ENCODE measurements at regions not wholly inside any gene's neighbourhood (a gene's known extent, or its start where the extent isn't known, plus 50 kb on each side); places are given as distances from the start of the nearest gene placed in this dataset.

DNA sequence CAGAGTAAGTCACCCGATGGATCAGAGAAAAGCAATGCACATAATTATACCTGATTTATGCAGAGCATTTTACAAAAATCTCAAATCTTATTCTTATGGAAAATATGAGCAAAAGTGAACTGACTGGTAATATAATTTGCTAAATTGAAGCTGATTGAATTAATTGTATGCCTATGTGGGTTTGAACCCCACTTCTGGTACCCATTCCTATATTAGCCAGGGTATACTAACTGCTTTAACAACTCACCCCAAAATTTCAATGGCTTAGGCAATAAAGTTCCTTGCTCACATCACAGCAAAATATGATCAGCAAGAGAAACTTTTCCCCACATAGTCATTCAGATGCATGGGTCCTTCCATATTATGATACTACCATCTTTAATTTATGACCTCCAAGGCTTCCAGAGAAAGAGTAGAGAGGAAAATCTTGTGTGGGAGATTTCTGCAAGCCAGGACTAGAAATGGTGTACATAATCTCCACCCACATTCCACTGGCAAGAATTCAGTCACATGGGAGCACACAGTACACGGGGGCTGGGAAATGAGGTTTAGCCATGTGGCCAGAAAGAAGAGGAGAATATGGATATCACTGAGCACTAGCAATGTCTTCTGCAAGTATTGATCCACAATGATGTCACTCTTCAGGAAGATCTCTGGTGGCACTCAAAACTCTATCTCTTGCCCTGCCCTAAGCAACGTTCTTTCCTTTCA lies 640.7 kb downstream of the BCOR start:
- in situ Hi-C loops (cut with MboI; ENCODE audit: low sequenced_read_pairs): no loop called here

DNA sequence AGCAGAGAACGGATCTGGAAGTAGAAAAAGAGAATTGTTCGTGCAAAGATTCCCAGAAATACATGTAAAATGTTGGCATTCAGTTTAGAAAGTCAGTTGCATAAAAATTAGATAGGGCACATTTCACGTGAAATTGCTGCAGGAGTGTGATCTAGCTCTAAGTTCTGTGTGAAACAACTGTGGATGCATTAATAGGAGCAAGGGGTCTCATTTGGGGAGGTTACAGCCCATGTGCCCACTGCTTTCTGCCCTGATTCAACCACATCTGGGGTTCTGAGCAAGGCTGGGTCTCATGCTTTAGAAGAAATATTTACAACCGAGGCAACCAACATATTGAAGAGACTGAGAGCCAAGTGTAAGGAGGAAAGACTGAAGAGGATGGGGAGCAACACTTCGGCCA lies 639.0 kb downstream of the BCOR start:
- in situ Hi-C loops (cut with MboI; ENCODE audit: low sequenced_read_pairs): no loop called here

DNA sequence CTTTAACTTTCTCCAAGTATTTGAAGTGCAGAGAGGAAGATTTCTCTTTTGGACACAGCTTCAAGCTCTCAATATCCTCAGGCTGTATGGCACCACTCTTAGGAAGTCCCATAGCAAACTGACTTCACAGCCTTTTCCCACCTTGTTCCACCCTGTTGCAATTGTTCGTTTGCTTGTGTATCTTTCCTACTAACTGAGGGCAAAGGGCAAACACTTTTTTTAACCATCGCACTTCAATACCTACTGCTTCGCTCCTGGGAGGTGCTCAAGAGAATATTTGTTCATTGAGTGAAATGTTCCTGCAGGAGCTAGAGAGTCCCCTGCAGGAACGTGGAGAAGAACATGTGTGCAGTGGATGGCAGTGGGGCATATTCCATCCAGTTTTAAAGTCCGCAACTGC lies 638.6 kb downstream of the BCOR start:
- in situ Hi-C loops (cut with MboI; ENCODE audit: low sequenced_read_pairs): no loop called here

DNA sequence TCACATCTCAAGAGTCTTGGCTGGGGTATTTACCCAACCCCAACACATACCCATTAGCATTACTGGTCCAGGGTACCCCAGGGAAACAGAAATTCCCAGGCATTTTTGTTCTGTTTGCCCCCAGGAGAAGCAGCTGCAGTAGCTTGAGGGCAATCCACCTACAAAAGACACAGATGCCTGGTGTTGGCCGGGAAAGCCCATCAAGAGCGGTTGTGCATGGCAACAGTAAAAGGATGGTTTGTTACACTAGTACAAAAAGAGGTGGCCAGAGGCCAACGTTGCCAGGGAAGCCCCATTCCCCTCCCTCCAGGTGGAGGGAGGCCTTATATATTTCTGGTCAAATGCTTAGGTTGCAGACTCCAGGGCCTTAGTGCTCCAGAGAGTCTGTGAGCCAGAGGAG lies 637.8 kb downstream of the BCOR start:
- in situ Hi-C loops (cut with MboI; ENCODE audit: low sequenced_read_pairs): no loop called here

DNA sequence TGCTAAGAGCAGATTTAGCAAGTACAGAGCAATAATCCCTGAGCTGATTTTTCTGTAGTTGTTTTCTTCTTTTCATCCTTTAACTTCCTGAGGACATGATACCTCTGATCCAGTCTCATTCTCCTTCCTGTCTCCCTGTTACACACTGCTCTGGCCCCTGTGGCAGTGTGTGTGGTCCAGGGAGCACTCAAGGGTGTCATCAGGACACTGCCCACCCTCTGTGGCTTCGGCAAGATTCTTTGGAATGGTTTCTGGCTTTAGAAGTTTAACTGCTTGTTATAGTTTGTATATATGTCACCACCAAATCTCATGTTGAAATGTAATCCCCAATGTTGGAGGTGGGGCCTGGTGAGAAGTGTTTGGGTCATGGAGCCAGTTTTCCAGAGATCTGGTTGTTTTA lies 637.3 kb downstream of the BCOR start:
- in situ Hi-C loops (cut with MboI; ENCODE audit: low sequenced_read_pairs): no loop called here

DNA sequence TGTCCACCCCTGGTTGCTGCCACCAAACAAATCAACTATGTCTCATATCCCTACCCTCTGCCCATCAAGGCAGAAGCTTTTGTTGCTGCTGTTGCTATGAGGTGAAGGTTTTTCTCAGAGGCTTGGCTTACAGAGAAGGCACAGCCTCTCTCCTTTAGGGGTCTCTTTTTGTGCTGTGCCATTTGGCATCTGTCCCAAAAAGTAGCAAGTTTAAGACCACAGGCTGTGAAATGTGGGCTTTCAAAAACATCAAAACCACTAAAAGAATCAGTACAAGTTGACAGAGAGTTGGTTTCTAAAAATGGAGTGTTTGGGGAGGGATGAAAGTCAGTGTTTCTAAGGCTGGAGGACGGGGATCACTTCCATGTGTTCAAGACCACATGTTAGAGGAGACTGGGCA lies 634.9 kb downstream of the BCOR start:
- in situ Hi-C loops (cut with MboI; ENCODE audit: low sequenced_read_pairs): no loop called here

DNA sequence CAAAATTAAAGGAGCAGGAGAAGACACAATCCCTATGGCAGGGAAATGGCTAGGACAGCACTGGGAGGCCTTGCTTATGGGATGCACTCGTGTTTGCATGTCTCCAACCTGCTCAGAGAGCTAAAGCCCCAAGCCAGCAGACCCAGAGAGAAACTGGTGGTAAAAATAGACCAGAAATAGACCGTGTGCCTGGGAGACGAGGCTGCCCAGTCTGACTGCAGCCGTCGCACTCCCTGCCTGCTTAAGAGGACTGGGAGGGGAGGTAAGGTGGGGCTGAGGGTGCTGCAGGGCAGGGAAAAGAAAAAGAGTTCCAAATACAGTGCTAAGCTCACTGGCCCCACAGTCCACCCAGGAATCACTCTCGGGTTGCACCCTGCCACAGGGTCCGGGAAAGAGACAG lies 633.5 kb downstream of the BCOR start:
- in situ Hi-C loops (cut with MboI; ENCODE audit: low sequenced_read_pairs): no loop called here

DNA sequence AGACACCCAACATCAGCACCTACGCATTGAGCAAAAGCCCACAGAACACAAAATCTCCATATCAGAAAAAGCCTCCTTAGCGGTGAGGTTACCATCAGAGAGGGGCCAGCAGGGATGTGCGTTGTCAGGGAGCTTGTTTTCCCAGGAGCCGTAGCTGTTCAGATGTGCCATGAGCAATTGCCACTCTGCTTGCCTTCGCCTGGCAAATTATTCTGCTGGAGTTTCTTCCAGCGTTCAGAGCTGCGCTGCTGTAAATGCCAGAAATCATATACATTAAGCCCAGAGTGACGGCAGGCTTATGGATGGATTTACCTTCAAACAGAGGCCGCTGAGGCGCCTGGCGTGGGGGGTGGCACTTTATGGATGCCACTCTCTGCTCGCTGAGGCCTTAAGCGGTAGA lies 632.3 kb downstream of the BCOR start:
- in situ Hi-C loops (cut with MboI; ENCODE audit: low sequenced_read_pairs): no loop called here

DNA sequence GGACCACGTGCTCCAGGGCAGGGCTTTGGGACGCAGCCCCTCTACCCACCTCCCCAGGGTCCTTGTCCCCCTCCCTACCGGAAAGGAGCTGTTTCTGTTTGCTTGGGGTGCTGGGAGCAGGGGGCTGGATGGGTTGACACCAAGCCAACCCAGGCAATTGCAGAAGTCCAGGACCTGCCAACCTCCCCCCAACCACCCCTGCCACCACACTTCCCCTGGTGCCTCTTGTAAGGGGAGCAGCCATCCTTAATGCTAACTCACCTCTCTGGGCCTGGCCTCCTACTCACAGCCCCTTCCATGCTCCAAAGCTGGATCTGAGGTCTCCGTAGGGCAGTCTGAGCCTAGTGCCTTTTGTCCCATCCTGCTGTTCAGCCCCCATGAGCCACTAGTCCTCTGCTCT lies 631.9 kb downstream of the BCOR start:
- in situ Hi-C loops (cut with MboI; ENCODE audit: low sequenced_read_pairs): no loop called here

DNA sequence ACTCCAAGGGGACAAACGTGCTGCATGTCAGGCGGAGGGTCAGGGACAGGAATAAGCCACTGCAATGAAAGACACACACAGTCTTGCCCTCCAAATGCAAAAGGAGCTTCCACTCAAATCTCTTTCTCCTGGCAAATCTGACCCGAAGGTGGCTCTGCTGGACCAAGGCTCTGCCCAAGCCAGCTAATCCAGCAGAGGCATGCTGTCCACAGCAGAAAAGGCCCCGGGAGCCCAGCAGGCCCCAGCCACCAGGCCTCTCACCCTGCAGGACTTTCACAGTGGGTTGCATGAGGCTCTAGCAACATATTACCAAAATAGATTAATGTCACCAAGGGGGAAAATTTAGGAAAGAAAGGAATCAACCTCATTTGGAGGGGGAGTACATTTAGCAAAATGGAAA lies 628.6 kb downstream of the BCOR start:
- in situ Hi-C loops (cut with MboI; ENCODE audit: low sequenced_read_pairs): no loop called here

DNA sequence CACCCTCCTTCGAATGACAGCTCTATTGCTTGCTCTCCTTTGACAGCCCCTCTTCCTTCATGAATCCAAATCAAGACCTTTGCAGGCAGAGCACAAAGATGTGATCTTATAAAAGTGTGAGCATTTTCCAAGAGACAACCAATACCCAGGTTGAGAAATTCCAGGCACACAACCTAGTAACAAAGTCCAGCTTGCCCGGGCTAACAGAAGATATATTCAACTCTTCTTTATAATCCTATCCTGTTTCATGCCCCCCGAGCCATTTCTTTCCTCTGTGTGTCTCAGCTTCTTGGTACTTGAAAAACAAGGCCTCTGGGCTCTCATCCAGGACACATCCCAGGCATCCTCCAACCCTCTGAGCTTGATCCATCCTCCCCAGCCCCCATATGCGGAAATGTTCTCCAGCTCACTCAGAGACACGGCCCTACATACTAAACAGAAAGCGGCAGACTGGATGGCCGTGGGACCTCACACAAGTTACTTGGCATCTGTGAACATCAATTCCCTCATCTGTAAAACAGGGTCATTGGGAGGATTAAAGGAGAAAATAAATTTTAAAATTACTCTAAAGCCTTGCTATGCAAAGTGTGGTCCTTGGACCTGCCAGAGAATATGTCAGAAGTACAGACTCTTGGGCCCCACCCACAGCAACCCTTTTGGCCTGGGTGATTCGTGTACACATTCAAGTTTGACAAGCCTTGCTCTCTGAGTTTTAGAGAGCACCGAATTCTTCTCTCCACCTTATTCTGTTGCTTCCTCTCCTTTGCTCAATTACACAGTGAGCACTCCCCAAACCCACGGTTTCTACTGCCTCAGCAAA lies 627.0 kb downstream of the BCOR start:
- in situ Hi-C loops (cut with MboI; ENCODE audit: low sequenced_read_pairs): no loop called here

DNA sequence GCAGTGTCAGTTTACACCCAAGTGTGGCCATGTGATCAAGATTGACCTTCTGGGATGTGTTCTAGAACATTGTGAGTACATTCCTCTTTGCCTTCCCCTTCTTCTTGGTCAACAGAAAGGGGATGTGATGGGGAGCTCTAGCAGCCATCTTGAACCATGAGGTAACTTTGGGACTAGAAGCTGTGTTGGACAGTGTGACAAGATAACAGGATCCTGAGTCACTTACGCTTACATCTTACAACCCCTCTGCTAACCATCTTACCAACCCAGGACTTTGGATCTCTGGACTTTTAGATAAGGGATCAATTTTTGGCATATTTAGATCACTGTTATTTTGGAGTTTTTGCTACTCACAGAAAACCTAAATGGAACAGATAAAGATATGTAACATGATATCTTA lies 625.6 kb downstream of the BCOR start:
- in situ Hi-C loops (cut with MboI; ENCODE audit: low sequenced_read_pairs): no loop called here

DNA sequence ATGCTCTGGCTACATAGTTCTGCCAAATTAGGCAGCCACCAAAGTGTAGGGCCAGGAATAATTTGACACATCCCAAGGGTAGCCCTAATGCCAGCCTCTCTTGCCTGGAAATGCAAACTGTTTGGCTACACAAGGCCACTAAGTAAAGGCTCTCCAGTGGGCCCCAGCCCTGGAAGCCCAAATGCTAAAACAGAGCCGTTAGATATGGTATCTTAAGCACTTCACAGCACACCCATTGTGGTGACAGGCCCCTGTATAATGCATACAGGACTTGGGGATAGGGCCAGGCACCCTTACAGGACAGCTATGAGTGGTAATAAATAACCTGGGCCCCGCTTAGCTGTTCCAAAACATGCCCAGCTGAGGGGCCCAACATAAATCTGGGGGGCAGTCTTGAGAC lies 623.9 kb downstream of the BCOR start:
- in situ Hi-C loops (cut with MboI; ENCODE audit: low sequenced_read_pairs): no loop called here

DNA sequence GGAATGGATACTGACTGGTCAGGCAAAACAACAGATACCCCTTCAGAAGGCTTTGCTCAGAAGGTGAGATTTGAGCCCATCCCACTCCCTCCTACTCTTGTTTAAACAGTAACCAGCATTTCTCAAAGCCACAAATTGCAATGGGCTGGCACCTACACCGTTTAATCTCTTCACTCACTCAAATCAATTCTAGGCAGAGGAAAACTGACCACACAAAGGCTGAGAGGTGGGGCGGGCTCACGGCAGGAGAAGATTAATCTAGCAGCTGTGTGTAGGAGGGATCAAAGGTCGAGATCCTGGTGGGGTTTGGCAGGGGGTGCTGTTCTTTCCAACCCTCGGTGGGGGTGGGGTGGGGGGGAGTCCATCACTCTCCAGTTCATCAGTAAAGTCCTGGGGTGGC lies 622.4 kb downstream of the BCOR start:
- in situ Hi-C loops (cut with MboI; ENCODE audit: low sequenced_read_pairs): no loop called here

DNA sequence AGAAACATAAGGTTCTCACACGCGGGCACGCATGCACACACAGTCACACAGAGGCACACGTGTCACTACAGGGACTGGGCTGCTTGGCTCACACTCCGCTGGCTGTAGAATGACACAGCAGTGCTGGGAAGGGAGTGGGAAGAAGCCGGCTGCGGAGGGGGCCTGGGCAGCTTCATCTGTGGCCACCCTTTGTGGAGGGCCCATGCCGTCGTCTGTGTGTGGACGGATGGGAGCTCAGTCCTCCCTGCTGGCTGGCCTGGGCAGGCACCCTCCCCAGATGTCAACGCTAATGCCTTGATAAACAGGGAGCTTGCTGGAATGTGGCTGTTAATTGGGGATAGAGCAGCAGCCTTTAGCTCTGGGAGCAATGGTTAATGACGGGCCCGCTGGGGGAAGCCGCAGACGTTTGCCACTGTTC lies 621.1 kb downstream of the BCOR start:
- in situ Hi-C loops (cut with MboI; ENCODE audit: low sequenced_read_pairs): no loop called here

DNA sequence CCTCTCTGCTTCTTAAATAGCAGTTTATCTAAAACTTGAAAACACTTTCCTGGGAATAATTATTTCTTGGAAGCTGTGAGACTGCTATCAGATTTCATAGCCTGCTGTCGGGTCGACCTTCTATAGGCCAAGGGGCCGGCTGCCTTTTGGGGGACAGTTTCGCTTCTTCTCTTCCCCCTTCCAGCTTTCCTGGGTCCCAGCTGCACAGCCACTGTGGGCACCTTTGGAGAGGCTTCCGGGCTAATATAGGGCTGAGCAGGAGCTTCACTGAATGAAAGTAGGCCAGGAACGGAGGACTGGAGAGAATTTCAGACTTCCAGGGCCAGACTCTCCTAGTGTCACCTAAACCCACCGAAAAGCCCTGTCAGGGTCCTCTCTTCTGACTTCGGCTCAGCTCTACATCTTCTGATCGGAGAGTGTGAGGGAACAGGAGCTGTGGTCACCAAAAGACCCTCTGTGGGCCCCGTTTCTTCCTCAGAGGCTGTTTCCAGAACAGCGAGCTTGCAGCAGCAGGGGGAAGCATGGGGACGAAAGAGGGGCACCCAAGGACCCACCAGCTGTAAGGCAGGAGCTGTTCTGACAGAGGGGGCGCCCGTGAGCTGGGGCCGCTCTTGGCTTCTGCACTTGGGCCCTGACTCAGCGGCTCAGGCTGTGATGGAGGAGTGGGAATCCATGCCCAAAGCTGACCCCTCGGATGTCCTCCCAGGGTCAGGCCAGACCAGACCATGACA lies 620.6 kb downstream of the BCOR start:
- in situ Hi-C loops (cut with MboI; ENCODE audit: low sequenced_read_pairs): no loop called here

DNA sequence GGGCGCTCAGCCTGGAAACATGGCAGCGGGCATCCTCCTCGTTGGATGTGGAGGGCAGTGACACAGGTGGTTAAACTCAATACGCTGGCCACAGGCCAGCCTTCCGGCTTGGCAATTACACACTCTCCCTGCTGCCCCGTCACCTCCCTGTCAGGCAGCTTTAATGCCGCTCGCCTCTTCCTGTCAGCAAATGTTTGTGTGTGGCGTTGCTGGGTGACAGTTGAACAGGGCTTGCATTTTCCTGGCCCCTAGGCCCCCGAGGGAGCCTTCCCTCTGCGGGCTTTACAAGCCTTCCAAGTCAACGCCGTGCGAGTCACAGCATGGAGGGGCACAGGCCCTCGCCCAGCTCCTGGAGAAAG lies 620.0 kb downstream of the BCOR start:
- in situ Hi-C loops (cut with MboI; ENCODE audit: low sequenced_read_pairs): no loop called here

DNA sequence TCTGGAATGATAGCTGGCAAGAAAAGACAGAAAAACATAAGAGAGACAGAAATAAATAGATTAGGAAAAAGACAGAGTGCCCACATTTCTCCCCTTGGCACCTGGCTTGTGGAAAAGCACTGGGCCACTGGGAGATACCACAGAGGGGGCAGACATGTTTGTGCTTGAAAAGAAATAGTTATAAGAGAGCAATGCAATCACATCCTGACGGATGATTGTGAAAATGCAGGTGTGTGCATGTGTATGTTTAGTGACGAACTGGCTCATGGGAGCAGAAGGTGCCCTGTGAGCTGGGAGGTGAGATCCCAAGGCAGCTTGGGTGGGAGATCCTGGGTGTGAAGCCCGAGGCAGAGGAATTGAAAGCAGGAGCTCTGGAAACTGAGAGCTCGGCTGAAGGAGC lies 617.9 kb downstream of the BCOR start:
- in situ Hi-C loops (cut with MboI; ENCODE audit: low sequenced_read_pairs): no loop called here

DNA sequence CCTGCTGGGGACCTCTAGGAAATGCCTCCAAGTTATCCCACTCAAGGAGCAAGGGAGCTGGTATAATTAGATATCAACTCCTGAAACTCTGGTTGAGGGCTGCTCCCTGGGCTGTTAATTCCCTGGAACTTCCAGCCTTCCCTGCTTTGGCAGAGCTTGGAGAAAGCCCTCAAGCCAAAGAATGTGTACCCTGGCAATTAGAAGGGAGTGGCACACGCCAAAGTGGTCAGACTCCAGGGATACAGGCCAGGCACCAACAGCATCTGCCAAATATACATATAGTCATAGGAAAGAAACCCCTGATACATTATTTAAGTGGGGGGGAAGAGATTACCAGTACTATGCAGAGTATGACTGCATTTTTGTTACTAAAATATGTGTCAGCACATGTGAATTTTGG lies 616.8 kb downstream of the BCOR start:
- in situ Hi-C loops (cut with MboI; ENCODE audit: low sequenced_read_pairs): no loop called here

DNA sequence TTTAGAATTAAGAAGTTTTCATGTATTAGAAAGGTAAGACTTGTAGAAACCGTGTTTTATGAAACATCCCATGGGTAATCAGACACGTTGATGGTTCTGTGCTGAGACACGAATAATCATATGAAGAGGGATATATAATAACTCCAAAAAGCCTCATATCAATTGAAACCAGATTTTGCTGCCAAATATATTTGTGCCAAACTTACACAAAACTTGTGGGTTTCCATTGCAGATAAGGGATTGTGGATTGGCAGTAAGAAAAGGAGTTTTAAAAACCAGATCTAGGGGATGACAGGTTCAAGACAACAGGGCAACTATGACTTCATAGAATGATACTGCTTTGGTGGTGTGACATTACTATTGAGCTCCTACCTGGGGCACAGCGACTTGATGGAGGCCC lies 616.1 kb downstream of the BCOR start:
- in situ Hi-C loops (cut with MboI; ENCODE audit: low sequenced_read_pairs): no loop called here

DNA sequence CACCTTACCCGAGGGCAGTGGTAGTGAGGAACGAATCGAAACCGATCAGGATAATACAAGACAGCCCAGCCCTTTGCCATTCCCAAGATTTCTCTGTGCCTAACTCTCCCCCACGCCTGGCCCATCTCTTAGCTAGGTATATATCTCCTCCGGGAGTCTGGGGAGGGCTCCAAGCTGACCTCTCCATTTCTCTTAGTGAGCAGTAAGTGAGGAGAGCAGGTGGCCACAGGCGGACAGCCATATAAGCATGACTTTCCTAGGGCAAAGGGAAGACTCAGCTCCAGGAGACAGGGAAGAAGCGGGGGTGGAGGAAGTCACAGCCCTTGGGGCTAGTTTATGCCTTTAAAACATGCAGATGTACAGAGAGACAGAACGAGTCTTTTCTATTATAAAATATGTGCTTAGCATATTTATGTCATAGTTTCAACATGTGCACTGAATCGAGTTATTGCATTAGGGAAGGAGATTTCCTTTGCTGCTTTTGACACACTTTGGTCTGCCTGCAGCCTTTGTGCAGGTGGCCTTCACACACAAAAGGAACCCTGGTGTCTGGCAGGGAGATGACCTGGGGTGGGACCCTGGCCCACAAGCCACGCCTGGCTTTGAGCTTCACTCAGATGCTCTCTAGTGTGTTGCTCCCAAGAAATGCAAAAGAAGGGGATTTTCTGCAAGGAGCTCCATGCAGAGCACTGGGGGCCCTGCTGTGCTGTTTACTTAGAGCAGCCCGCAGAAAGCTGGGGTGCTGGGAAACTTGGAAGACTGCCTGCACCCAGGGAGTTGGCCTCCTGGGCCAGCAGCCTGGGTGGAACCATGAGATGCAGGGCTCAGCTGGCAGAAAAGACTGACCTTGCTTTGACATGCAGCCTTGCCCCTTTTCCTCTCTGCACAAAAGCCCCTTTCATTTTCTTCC lies 613.3 kb downstream of the BCOR start:
- in situ Hi-C loops (cut with MboI; ENCODE audit: low sequenced_read_pairs): no loop called here
